Cardiac fibroblast (primary cell): ENCODE measurements at regions not wholly inside any gene's neighbourhood (a gene's known extent, or its start where the extent isn't known, plus 50 kb on each side); places are given as distances from the start of the nearest gene placed in this dataset.

Experiments
- DNase-seq, 2 donors: peaks; one replicate each; pipeline versions ENCODE4 v3.0.0 to v3.0.0-alpha.2; 2010; ENCODE audit warnings: low read depth in 2 of 2
- H3K4me3 ChIP-seq, 2 donors: replicated peaks in 1 of 2; 1 replicate in 1 of 2; 2 replicates in 1 of 2; pipeline ENCODE4 v1.5.1; 2011; ENCODE audit warnings: low read depth in 2 of 2, low read length in 2 of 2, mild to moderate bottlenecking in 2 of 2, moderate library complexity in 1 of 2
- CTCF ChIP-seq: IDR thresholded peaks from one replicate; pipeline ENCODE4 v1.5.1; 2011; ENCODE audit warnings: low read depth, mild to moderate bottlenecking, low read length, inconsistent platforms

- H3K4me3 ChIP-seq, result no peak overlapping the region
- DNase-seq, result no peak
- TF ChIP-seq CTCF, result no peak
Measured at GRCh38 chr18:43642727-43643330, 365.5 kb upstream of the SYT4 start.

- TF ChIP-seq CTCF, result no peak
- H3K4me3 ChIP-seq, result no peak overlapping the region
- peak in 1 of 2 donors; percentile 15 for DNase-seq
Measured at GRCh38 chr18:43648002-43648401, 370.7 kb upstream of the SYT4 start.

GRCh38 chr18:43649649-43650357 lies 372.5 kb upstream of the SYT4 start:
- TF ChIP-seq CTCF, result no peak
- no peak for DNase-seq
- H3K4me3 ChIP-seq, result no peak overlapping the region

- H3K4me3 ChIP-seq, result no peak overlapping the region
- TF ChIP-seq CTCF, result no peak
- no peak for DNase-seq
Measured at GRCh38 chr18:43650426-43650825, 373.1 kb upstream of the SYT4 start.

- no peak for DNase-seq
- no peak overlapping the region for H3K4me3 ChIP-seq
- TF ChIP-seq CTCF, result no peak
Measured at GRCh38 chr18:43651057-43651456, 373.8 kb upstream of the SYT4 start.

- TF ChIP-seq CTCF, result no peak
- no peak overlapping the region for H3K4me3 ChIP-seq
- no peak for DNase-seq
Measured at GRCh38 chr18:43656547-43656946, 379.3 kb upstream of the SYT4 start.
